ENCODE measurements at regions not wholly inside any gene's neighbourhood (a gene's known extent, or its start where the extent isn't known, plus 50 kb on each side); places are given as distances from the start of the nearest gene placed in this dataset.

GRCh38 chr1:219401724-219402625, 210.9 kb downstream of the ZC3H11B start:
- in situ Hi-C loops (cut with HindIII; ENCODE audit: low pct_ligation_motif_present, low sequenced_read_pairs) = no loop called here
- H3K36me3 ChIP-seq (replicated peaks) = no peaks in the 10 kb centered on the region
- no peak for TF ChIP-seq CTCF (IDR thresholded peaks at IDR 0.05; ENCODE audit: low read depth, low read length, missing control alignments)
- no peaks in the 10 kb centered on the region for H3K27me3 ChIP-seq (replicated peaks)
- H3K4me3 ChIP-seq (ENCODE audit: low read depth, low read length) = no peak overlapping the region
- DNase-seq = no peak
- no peak overlapping the region for H3K27ac ChIP-seq

GRCh38 chr1:219399446-219399845, 213.5 kb downstream of the ZC3H11B start:
- Histone ChIP-seq H3K36me3 (replicated peaks) (no peaks in the 10 kb centered on the region), H3K27me3 (replicated peaks) (no peaks in the 10 kb centered on the region), H3K4me3 (ENCODE audit: low read depth, low read length) (no peak overlapping the region), H3K27ac (no peak overlapping the region)
- in situ Hi-C loops (cut with HindIII; ENCODE audit: low pct_ligation_motif_present, low sequenced_read_pairs) = no loop called here
- DNase-seq = no peak
- no peak for TF ChIP-seq CTCF (IDR thresholded peaks at IDR 0.05; ENCODE audit: low read depth, low read length, missing control alignments)

GRCh38 chr1:219398815-219399396, 214.0 kb downstream of the ZC3H11B start:
- no peaks in the 10 kb centered on the region for H3K36me3 ChIP-seq (replicated peaks)
- no peak overlapping the region for H3K27ac ChIP-seq
- H3K27me3 ChIP-seq (replicated peaks) = no peaks in the 10 kb centered on the region
- H3K4me3 ChIP-seq (ENCODE audit: low read depth, low read length) = no peak overlapping the region
- TF ChIP-seq CTCF (IDR thresholded peaks at IDR 0.05; ENCODE audit: low read depth, low read length, missing control alignments) = no peak
- in situ Hi-C loops (cut with HindIII; ENCODE audit: low pct_ligation_motif_present, low sequenced_read_pairs) = no loop called here
- no peak for DNase-seq

GRCh38 chr1:219397511-219397910, 215.4 kb downstream of the ZC3H11B start:
- H3K27ac ChIP-seq = no peak overlapping the region
- in situ Hi-C loops (cut with HindIII; ENCODE audit: low pct_ligation_motif_present, low sequenced_read_pairs) = no loop called here

GRCh38 chr1:219391297-219391696, 217.6 kb downstream of the LYPLAL1 start:
- no peak overlapping the region for H3K27ac ChIP-seq
- no peak for DNase-seq
- no peak overlapping the region for H3K4me3 ChIP-seq (ENCODE audit: low read depth, low read length)
- TF ChIP-seq CTCF (IDR thresholded peaks at IDR 0.05; ENCODE audit: low read depth, low read length, missing control alignments) = no peak
- in situ Hi-C loops (cut with HindIII; ENCODE audit: low pct_ligation_motif_present, low sequenced_read_pairs) = no loop called here
- H3K36me3 ChIP-seq (replicated peaks) = no peaks in the 10 kb centered on the region
- H3K27me3 ChIP-seq (replicated peaks) = no peaks in the 10 kb centered on the region

More at GRCh38 chr1:219397511-219397910, 215.4 kb downstream of the ZC3H11B start:
- Histone ChIP-seq H3K27me3 (replicated peaks) (no peaks in the 10 kb centered on the region), H3K4me3 (ENCODE audit: low read depth, low read length) (no peak overlapping the region), H3K36me3 (replicated peaks) (no peaks in the 10 kb centered on the region)
- no peak for DNase-seq
- no peak for TF ChIP-seq CTCF (IDR thresholded peaks at IDR 0.05; ENCODE audit: low read depth, low read length, missing control alignments)
